IPS-15b (cell line): ENCODE measurements at regions not wholly inside any gene's neighbourhood (a gene's known extent, or its start where the extent isn't known, plus 50 kb on each side); places are given as distances from the start of the nearest gene placed in this dataset.

Experiments used
- H3K27me3 ChIP-seq: one replicate; pipeline ENCODE4 v1.6.1; 2013; ENCODE audit warnings: low read length; ENCODE audit not compliant: control insufficient read depth, insufficient read depth
- H3K36me3 ChIP-seq: one replicate; pipeline ENCODE4 v1.6.1; 2013; ENCODE audit warnings: low read length; ENCODE audit not compliant: control insufficient read depth, insufficient read depth
- H3K4me1 ChIP-seq: one replicate; pipeline ENCODE4 v1.6.1; 2013; ENCODE audit warnings: mild to moderate bottlenecking, low read length; ENCODE audit not compliant: control insufficient read depth, insufficient read depth
- H3K4me3 ChIP-seq: one replicate; pipeline ENCODE4 v1.5.1; 2013; ENCODE audit warnings: low read depth, low read length
- H3K9ac ChIP-seq: one replicate; pipeline ENCODE4 v1.6.1; 2013; ENCODE audit warnings: low read depth, mild to moderate bottlenecking, low read length
- H3K9me3 ChIP-seq: one replicate; pipeline ENCODE4 v1.6.1; 2013; ENCODE audit warnings: mild to moderate bottlenecking, low read length; ENCODE audit not compliant: control insufficient read depth, insufficient read depth

- Histone ChIP-seq H3K4me3 (no peak overlapping the region), H3K9me3 (no peaks in the 10 kb centered on the region), H3K4me1 (no peaks in the 10 kb centered on the region), H3K36me3 (no peaks in the 10 kb centered on the region), H3K27me3 (no peaks in the 10 kb centered on the region), H3K9ac (no peak overlapping the region)
Observed at GRCh38 chr6:134506162-134506561, 188.2 kb upstream of the SGK1 start.

GRCh38 chr6:134503585-134504281 is 185.8 kb upstream of the SGK1 start:
- no peak overlapping the region for H3K9ac ChIP-seq
- no peaks in the 10 kb centered on the region for H3K27me3 ChIP-seq
- no peaks in the 10 kb centered on the region for H3K4me1 ChIP-seq
- H3K4me3 ChIP-seq: no peak overlapping the region
- H3K36me3 ChIP-seq: no peaks in the 10 kb centered on the region
- no peaks in the 10 kb centered on the region for H3K9me3 ChIP-seq

- Histone ChIP-seq H3K4me1 (no peaks in the 10 kb centered on the region), H3K4me3 (no peak overlapping the region), H3K27me3 (no peaks in the 10 kb centered on the region), H3K36me3 (no peaks in the 10 kb centered on the region), H3K9me3 (no peaks in the 10 kb centered on the region), H3K9ac (no peak overlapping the region)
Observed at GRCh38 chr6:134502614-134503549, 185.0 kb upstream of the SGK1 start.

GRCh38 chr6:134495890-134496248 is 178.0 kb upstream of the SGK1 start:
- Histone ChIP-seq H3K9ac (no peak overlapping the region), H3K36me3 (no peaks in the 10 kb centered on the region), H3K27me3 (no peaks in the 10 kb centered on the region), H3K4me3 (no peak overlapping the region), H3K4me1 (no peaks in the 10 kb centered on the region), H3K9me3 (no peaks in the 10 kb centered on the region)

- Histone ChIP-seq H3K36me3 (no peaks in the 10 kb centered on the region), H3K27me3 (no peaks in the 10 kb centered on the region), H3K4me1 (no peaks in the 10 kb centered on the region), H3K4me3 (no peak overlapping the region), H3K9ac (no peak overlapping the region), H3K9me3 (no peaks in the 10 kb centered on the region)
Observed at GRCh38 chr6:134495203-134495889, 177.4 kb upstream of the SGK1 start.

GRCh38 chr6:134493789-134494188 is 175.9 kb upstream of the SGK1 start:
- Histone ChIP-seq H3K4me1 (no peaks in the 10 kb centered on the region), H3K27me3 (no peaks in the 10 kb centered on the region), H3K36me3 (no peaks in the 10 kb centered on the region), H3K9me3 (no peaks in the 10 kb centered on the region), H3K4me3 (no peak overlapping the region), H3K9ac (no peak overlapping the region)

- H3K27me3 ChIP-seq: no peaks in the 10 kb centered on the region
- H3K4me3 ChIP-seq: no peak overlapping the region
- H3K9ac ChIP-seq: no peak overlapping the region
- H3K36me3 ChIP-seq: no peaks in the 10 kb centered on the region
- H3K9me3 ChIP-seq: no peaks in the 10 kb centered on the region
- H3K4me1 ChIP-seq: no peaks in the 10 kb centered on the region
Observed at GRCh38 chr6:134491477-134491876, 173.6 kb upstream of the SGK1 start.

- Histone ChIP-seq H3K9ac (no peak overlapping the region), H3K27me3 (no peaks in the 10 kb centered on the region), H3K4me1 (peaks cover 7% of the 10 kb centered on the region), H3K4me3 (no peak overlapping the region), H3K36me3 (no peaks in the 10 kb centered on the region), H3K9me3 (no peaks in the 10 kb centered on the region)
Observed at GRCh38 chr6:134482593-134483270, 164.8 kb upstream of the SGK1 start.

- Histone ChIP-seq H3K4me1 (peaks cover 7% of the 10 kb centered on the region), H3K9ac (no peak overlapping the region)
Observed at GRCh38 chr6:134481966-134482365, 164.1 kb upstream of the SGK1 start.

GRCh38 chr6:134480593-134480992 is 162.7 kb upstream of the SGK1 start:
- Histone ChIP-seq H3K36me3 (no peaks in the 10 kb centered on the region), H3K9me3 (no peaks in the 10 kb centered on the region), H3K4me3 (no peak overlapping the region), H3K4me1 (peaks cover 7% of the 10 kb centered on the region), H3K9ac (no peak overlapping the region), H3K27me3 (no peaks in the 10 kb centered on the region)

More at GRCh38 chr6:134481966-134482365, 164.1 kb upstream of the SGK1 start:
- no peaks in the 10 kb centered on the region for H3K27me3 ChIP-seq
- H3K4me3 ChIP-seq: no peak overlapping the region
- no peaks in the 10 kb centered on the region for H3K9me3 ChIP-seq
- no peaks in the 10 kb centered on the region for H3K36me3 ChIP-seq

- H3K27me3 ChIP-seq: no peaks in the 10 kb centered on the region
- H3K36me3 ChIP-seq: no peaks in the 10 kb centered on the region
- no peak overlapping the region for H3K4me3 ChIP-seq
- no peaks in the 10 kb centered on the region for H3K9me3 ChIP-seq
- H3K9ac ChIP-seq: no peak overlapping the region
- H3K4me1 ChIP-seq: peaks cover 7% of the 10 kb centered on the region
Observed at GRCh38 chr6:134478764-134479399, 161.0 kb upstream of the SGK1 start.
